ENCODE measurements at regions not wholly inside any gene's neighbourhood (a gene's known extent, or its start where the extent isn't known, plus 50 kb on each side); places are given as distances from the start of the nearest gene placed in this dataset.

- H3K9me2 ChIP-seq (ENCODE audit: insufficient read depth, low read length): no peaks in the 10 kb centered on the region
- H3K4me1 ChIP-seq (ENCODE audit: insufficient read depth, low read length, poor library complexity, severe bottlenecking): no peaks in the 10 kb centered on the region
- BruUV-seq (replicated peaks): no TSS peak
- no peaks in the 10 kb centered on the region for H3K79me2 ChIP-seq (ENCODE audit: insufficient read depth, low read depth, low read length)
- CTCF ChIA-PET (ENCODE audit: unreplicated experiment): no interaction called here
- intact Hi-C loops (cut with micrococcal nuclease; ENCODE audit: unreplicated experiment): no loop called here
- no peaks in the 10 kb centered on the region for H4K20me1 ChIP-seq (ENCODE audit: insufficient read depth, low read length)
- H2AFZ ChIP-seq (ENCODE audit: low read length): no peak overlapping the region
- TF ChIP-seq EZH2phosphoT487 (IDR thresholded peaks at IDR 0.05; ENCODE audit: borderline replicate concordance, low read depth, low read length) (no peak), CTCF (conservative IDR thresholded peaks at IDR 0.05; ENCODE audit: low read length) (no peak)
- POLR2A ChIA-PET: no interaction called here
- H3K27ac ChIP-seq (ENCODE audit: low read depth, low read length, poor library complexity, severe bottlenecking): no peak overlapping the region
- no peak overlapping the region for H3K4me3 ChIP-seq (ENCODE audit: low read depth, low read length, poor library complexity, severe bottlenecking)
- no peaks in the 10 kb centered on the region for H3K36me3 ChIP-seq (ENCODE audit: insufficient read depth, low read length)
- no peaks in the 10 kb centered on the region for H3K9me3 ChIP-seq (ENCODE audit: low read length)
- H3K4me2 ChIP-seq (ENCODE audit: low read length): no peak overlapping the region
- DNase-seq (ENCODE audit: low spot score): no peak
These were observed 462.2 kb upstream of the SLC10A2 start for GRCh38 chr13:103528437-103528836.

GRCh38 chr13:103525530-103525929 lies 459.3 kb upstream of the SLC10A2 start:
- DNase-seq (ENCODE audit: low spot score): no peak
- Histone ChIP-seq H3K4me2 (ENCODE audit: low read length) (no peak overlapping the region), H3K4me3 (ENCODE audit: low read depth, low read length, poor library complexity, severe bottlenecking) (no peak overlapping the region), H3K9me3 (ENCODE audit: low read length) (no peaks in the 10 kb centered on the region), H3K9me2 (ENCODE audit: insufficient read depth, low read length) (no peaks in the 10 kb centered on the region), H3K79me2 (ENCODE audit: insufficient read depth, low read depth, low read length) (no peaks in the 10 kb centered on the region), H2AFZ (ENCODE audit: low read length) (no peak overlapping the region), H4K20me1 (ENCODE audit: insufficient read depth, low read length) (no peaks in the 10 kb centered on the region), H3K4me1 (ENCODE audit: insufficient read depth, low read length, poor library complexity, severe bottlenecking) (no peaks in the 10 kb centered on the region), H3K36me3 (ENCODE audit: insufficient read depth, low read length) (no peaks in the 10 kb centered on the region), H3K27ac (ENCODE audit: low read depth, low read length, poor library complexity, severe bottlenecking) (no peak overlapping the region)
- intact Hi-C loops (cut with micrococcal nuclease; ENCODE audit: unreplicated experiment): no loop called here
- BruUV-seq (replicated peaks): no TSS peak
- TF ChIP-seq EZH2phosphoT487 (IDR thresholded peaks at IDR 0.05; ENCODE audit: borderline replicate concordance, low read depth, low read length) (no peak), CTCF (conservative IDR thresholded peaks at IDR 0.05; ENCODE audit: low read length) (no peak)
- ChIA-PET CTCF (ENCODE audit: unreplicated experiment) (no interaction called here), POLR2A (no interaction called here)

DNA sequence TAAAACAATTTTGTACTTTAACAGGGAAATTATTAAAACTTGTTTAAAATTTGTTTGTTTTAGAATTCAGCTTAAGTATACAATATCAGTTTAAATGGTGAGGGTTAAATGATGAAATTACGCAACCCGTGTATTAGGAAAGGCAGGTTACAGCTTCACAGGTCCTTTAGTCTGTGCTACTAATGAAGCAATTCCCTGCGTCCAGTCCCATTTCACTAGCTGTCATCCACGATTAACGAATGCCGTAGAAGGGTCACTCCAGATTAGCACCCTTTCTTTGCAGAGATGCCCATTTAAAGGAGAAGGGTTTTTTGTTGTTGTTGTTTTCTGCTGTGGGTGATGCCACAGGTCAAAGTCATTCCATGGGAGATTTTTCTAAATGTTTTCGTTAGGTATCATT lies 457.6 kb upstream of the SLC10A2 start:
- intact Hi-C loops (cut with micrococcal nuclease; ENCODE audit: unreplicated experiment): no loop called here
- Histone ChIP-seq H3K4me1 (ENCODE audit: insufficient read depth, low read length, poor library complexity, severe bottlenecking) (no peaks in the 10 kb centered on the region), H3K36me3 (ENCODE audit: insufficient read depth, low read length) (no peaks in the 10 kb centered on the region), H3K4me3 (ENCODE audit: low read depth, low read length, poor library complexity, severe bottlenecking) (no peak overlapping the region), H3K79me2 (ENCODE audit: insufficient read depth, low read depth, low read length) (no peaks in the 10 kb centered on the region), H3K4me2 (ENCODE audit: low read length) (no peak overlapping the region), H2AFZ (ENCODE audit: low read length) (no peak overlapping the region), H3K9me3 (ENCODE audit: low read length) (no peaks in the 10 kb centered on the region), H3K27ac (ENCODE audit: low read depth, low read length, poor library complexity, severe bottlenecking) (no peak overlapping the region), H4K20me1 (ENCODE audit: insufficient read depth, low read length) (no peaks in the 10 kb centered on the region), H3K9me2 (ENCODE audit: insufficient read depth, low read length) (no peaks in the 10 kb centered on the region)
- DNase-seq (ENCODE audit: low spot score): no peak
- no TSS peak for BruUV-seq (replicated peaks)
- ChIA-PET CTCF (ENCODE audit: unreplicated experiment) (no interaction called here), POLR2A (interaction anchor here (0.7 to 1.1 kb wide), 2 partner anchors 8 to 11 kb away, joined by 3 read pairs; no protein-coding TSS in a partner anchor)
- no peak for TF ChIP-seq CTCF (conservative IDR thresholded peaks at IDR 0.05; ENCODE audit: low read length)
- TF ChIP-seq EZH2phosphoT487 (IDR thresholded peaks at IDR 0.05; ENCODE audit: borderline replicate concordance, low read depth, low read length): no peak

All from OCI-LY7 (cell line).